Ramos (cell line): ENCODE measurements at regions not wholly inside any gene's neighbourhood (a gene's known extent, or its start where the extent isn't known, plus 50 kb on each side); places are given as distances from the start of the nearest gene placed in this dataset.

ENCODE experiments used
- in situ Hi-C: fragments of 300-500 bp; cut with MboI; formaldehyde crosslinking; loops from one replicate; pipeline ENCODE4 v1.14.3; 2022; ENCODE audit warnings: low sequenced_read_pairs; ENCODE audit not compliant: unreplicated experiment

- in situ Hi-C loops = no loop called here
These were observed 160.6 kb upstream of the COL21A1 start for GRCh38 chr6:56407883-56408410.

GRCh38 chr6:56406276-56407269 lies 159.2 kb upstream of the COL21A1 start:
- in situ Hi-C loops = no loop called here

GRCh38 chr6:56404599-56404998 lies 157.2 kb upstream of the COL21A1 start:
- in situ Hi-C loops = no loop called here

GRCh38 chr6:56403745-56404144 lies 156.4 kb upstream of the COL21A1 start:
- in situ Hi-C loops = no loop called here

- in situ Hi-C loops = no loop called here
These were observed 154.2 kb upstream of the COL21A1 start for GRCh38 chr6:56401477-56402070.

GRCh38 chr6:56400273-56400672 lies 152.9 kb upstream of the COL21A1 start:
- in situ Hi-C loops = no loop called here

- in situ Hi-C loops = no loop called here
These were observed 152.4 kb upstream of the COL21A1 start for GRCh38 chr6:56399672-56400263.

- in situ Hi-C loops = no loop called here
These were observed 151.9 kb upstream of the COL21A1 start for GRCh38 chr6:56399250-56399671.

- in situ Hi-C loops = no loop called here
These were observed 149.1 kb upstream of the COL21A1 start for GRCh38 chr6:56396435-56396834.

- in situ Hi-C loops = no loop called here
These were observed 146.5 kb upstream of the COL21A1 start for GRCh38 chr6:56393615-56394612.

- in situ Hi-C loops = no loop called here
These were observed 141.0 kb upstream of the COL21A1 start for GRCh38 chr6:56388415-56388755.

- in situ Hi-C loops = no loop called here
These were observed 140.4 kb upstream of the COL21A1 start for GRCh38 chr6:56387621-56388414.

- in situ Hi-C loops = no loop called here
These were observed 139.3 kb upstream of the COL21A1 start for GRCh38 chr6:56386717-56387116.

GRCh38 chr6:56385981-56386593 lies 138.7 kb upstream of the COL21A1 start:
- in situ Hi-C loops = no loop called here

- in situ Hi-C loops = no loop called here
These were observed 135.8 kb upstream of the COL21A1 start for GRCh38 chr6:56383160-56383559.

- in situ Hi-C loops = no loop called here
These were observed 135.1 kb upstream of the COL21A1 start for GRCh38 chr6:56382416-56382940.

GRCh38 chr6:56381801-56382251 lies 134.4 kb upstream of the COL21A1 start:
- in situ Hi-C loops = no loop called here

GRCh38 chr6:56380476-56380875 lies 133.1 kb upstream of the COL21A1 start:
- in situ Hi-C loops = no loop called here
